GM10266 (cell line): ENCODE measurements at regions not wholly inside any gene's neighbourhood (a gene's known extent, or its start where the extent isn't known, plus 50 kb on each side); places are given as distances from the start of the nearest gene placed in this dataset.

Experiments
- DNase-seq: peaks from one replicate; pipeline ENCODE4 v3.0.0; 2012; ENCODE audit errors: extremely low spot score
- CTCF ChIP-seq: IDR thresholded peaks from 2 replicates; pipeline ENCODE4 v1.5.1; 2012; ENCODE audit warnings: mild to moderate bottlenecking, low read depth; ENCODE audit not compliant: control insufficient read depth, insufficient read depth; ENCODE audit errors: missing control alignments

GRCh38 chr13:74576420-74576819 is 442.2 kb upstream of the KLF12 start:
- DNase-seq: no peak
- no peak for TF ChIP-seq CTCF

- no peak for DNase-seq
These were observed 441.5 kb upstream of the KLF12 start for GRCh38 chr13:74575729-74576125.

GRCh38 chr13:74574964-74575728 is 440.9 kb upstream of the KLF12 start:
- TF ChIP-seq CTCF: no peak
- DNase-seq: no peak

More at GRCh38 chr13:74575729-74576125, 441.5 kb upstream of the KLF12 start:
- TF ChIP-seq CTCF: no peak

GRCh38 chr13:74573654-74574053 is 439.4 kb upstream of the KLF12 start:
- peak; percentile 13 for TF ChIP-seq CTCF
- DNase-seq: no peak

- no peak for DNase-seq
- TF ChIP-seq CTCF: no peak
These were observed 437.6 kb upstream of the KLF12 start for GRCh38 chr13:74571811-74572210.

- no peak for DNase-seq
These were observed 436.6 kb upstream of the KLF12 start for GRCh38 chr13:74570834-74571233.

More at GRCh38 chr13:74570834-74571233, 436.6 kb upstream of the KLF12 start:
- no peak for TF ChIP-seq CTCF
